Keratinocyte (primary cell): ENCODE measurements at regions not wholly inside any gene's neighbourhood (a gene's known extent, or its start where the extent isn't known, plus 50 kb on each side); places are given as distances from the start of the nearest gene placed in this dataset.

Source experiments
- EZH2 ChIP-seq: IDR thresholded peaks from one replicate; pipeline ENCODE4 v1.6.1; 2012; ENCODE audit warnings: inconsistent platforms, mild to moderate bottlenecking, low read length, moderate library complexity
- TF ChIP-seq, protein P1 (sequence below), 3 experiments: IDR thresholded peaks in 1 of 3; conservative IDR thresholded peaks in 1 of 3; optimal IDR thresholded peaks in 1 of 3; 2 replicates in 2 of 3; 3 replicates in 1 of 3; pipeline versions ENCODE3 to v1.5.1; 2011; ENCODE audit warnings: low read length in 3 of 3, mild to moderate bottlenecking in 3 of 3, moderate library complexity in 2 of 3, control low read depth in 1 of 3, inconsistent platforms in 1 of 3; ENCODE audit not compliant: insufficient read depth in 2 of 3; ENCODE audit errors: extremely low read depth in 1 of 3

DNA sequence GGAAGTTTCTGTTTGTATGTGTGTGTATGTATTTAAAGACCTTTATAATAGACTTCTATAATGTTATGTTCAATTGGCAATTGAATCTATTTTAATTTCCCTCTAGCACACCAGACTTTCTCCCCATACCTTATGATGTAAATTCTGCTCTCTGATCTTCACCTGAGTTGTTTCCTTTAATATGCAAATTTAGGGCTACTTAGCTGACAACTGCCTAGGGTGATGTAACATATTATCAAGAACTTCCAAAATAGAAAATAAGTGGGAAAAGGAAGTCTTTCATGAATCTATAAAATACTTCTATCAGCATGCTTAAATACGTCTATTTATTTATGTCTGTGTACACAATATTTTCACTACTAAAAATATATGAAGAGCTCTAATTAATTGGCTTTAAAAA lies 923.5 kb upstream of the CDH10 start:
- TF ChIP-seq, protein P1, sequence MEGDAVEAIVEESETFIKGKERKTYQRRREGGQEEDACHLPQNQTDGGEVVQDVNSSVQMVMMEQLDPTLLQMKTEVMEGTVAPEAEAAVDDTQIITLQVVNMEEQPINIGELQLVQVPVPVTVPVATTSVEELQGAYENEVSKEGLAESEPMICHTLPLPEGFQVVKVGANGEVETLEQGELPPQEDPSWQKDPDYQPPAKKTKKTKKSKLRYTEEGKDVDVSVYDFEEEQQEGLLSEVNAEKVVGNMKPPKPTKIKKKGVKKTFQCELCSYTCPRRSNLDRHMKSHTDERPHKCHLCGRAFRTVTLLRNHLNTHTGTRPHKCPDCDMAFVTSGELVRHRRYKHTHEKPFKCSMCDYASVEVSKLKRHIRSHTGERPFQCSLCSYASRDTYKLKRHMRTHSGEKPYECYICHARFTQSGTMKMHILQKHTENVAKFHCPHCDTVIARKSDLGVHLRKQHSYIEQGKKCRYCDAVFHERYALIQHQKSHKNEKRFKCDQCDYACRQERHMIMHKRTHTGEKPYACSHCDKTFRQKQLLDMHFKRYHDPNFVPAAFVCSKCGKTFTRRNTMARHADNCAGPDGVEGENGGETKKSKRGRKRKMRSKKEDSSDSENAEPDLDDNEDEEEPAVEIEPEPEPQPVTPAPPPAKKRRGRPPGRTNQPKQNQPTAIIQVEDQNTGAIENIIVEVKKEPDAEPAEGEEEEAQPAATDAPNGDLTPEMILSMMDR (optimal IDR thresholded peaks at IDR 0.05 in 1 of 3, IDR thresholded peaks at IDR 0.05 in 1 of 3, conservative IDR thresholded peaks at IDR 0.05 in 1 of 3; ENCODE audit: extremely low read depth in 1 of 3, insufficient read depth in 2 of 3, low read length in 3 of 3): no peak
- no peak for TF ChIP-seq EZH2
